ENCODE measurements at regions not wholly inside any gene's neighbourhood (a gene's known extent, or its start where the extent isn't known, plus 50 kb on each side); places are given as distances from the start of the nearest gene placed in this dataset.
A peak's percentile ranks its signal among the peaks of the same experiment; 100 is the strongest.
"Not testable (repeated sequence)": the region's sequence is repeated elsewhere in the genome, so short reads cannot be mapped to it uniquely, and the experiment has no call there.

- TF ChIP-seq CTCF (IDR thresholded peaks at IDR 0.05) = no peak
Observed at GRCh38 chr2:128596396-128597120, 277.9 kb upstream of the HS6ST1 start.

DNA sequence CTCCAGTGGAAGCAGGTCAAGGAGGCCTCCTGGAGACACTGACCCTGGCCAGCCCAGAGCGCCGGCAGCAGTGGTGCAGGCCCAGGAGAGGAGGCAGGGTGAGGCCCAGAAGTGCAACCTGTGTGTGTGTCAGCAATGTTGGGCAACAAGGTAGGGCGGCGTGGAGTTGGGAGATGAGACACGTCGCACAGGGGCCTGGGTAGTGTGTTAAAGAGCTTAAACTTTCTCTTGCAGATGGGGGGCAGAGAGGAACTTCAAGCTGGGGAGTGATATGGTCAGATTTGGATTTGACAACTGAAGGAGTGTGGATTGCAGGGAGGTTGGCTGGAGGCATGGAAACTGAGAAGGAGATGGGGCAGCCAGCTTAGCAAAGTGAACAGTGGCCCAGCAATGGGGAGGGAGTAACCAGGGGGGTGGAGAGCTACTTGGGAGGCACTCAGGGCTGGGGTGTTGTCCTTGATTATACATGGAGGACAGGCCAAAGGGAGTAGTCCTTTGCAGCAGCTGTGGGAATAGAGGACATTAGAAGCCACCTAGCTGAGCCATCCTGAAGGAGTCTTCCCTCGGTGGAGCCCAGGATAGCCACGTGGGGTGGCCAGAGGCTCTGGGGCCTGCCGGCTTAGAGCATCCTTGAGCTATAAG, 278.6 kb upstream of the HS6ST1 start:
- H3K36me3 ChIP-seq = no peaks in the 10 kb centered on the region
- no peak for TF ChIP-seq CTCF (IDR thresholded peaks at IDR 0.05)
- DNase-seq = no peak
- H3K9me3 ChIP-seq = no peaks in the 10 kb centered on the region
- no peaks in the 10 kb centered on the region for H3K27me3 ChIP-seq
- H3K4me3 ChIP-seq = no peak overlapping the region
- intact Hi-C loops (cut with DNase I) = no loop called here
- no peaks in the 10 kb centered on the region for H3K4me1 ChIP-seq
- no peak for ATAC-seq
- H3K27ac ChIP-seq = no peak overlapping the region

More at GRCh38 chr2:128596396-128597120, 277.9 kb upstream of the HS6ST1 start:
- intact Hi-C loops (cut with DNase I) = no loop called here
- no peak overlapping the region for H3K27ac ChIP-seq
- no peak for ATAC-seq
- H3K9me3 ChIP-seq = no peaks in the 10 kb centered on the region
- no peak overlapping the region for H3K4me3 ChIP-seq
- H3K27me3 ChIP-seq = no peaks in the 10 kb centered on the region
- H3K36me3 ChIP-seq = no peaks in the 10 kb centered on the region
- no peak for DNase-seq
- H3K4me1 ChIP-seq = no peaks in the 10 kb centered on the region

- ATAC-seq; H3K27ac ChIP-seq; H3K4me1 ChIP-seq; H3K4me3 ChIP-seq; intact Hi-C loops (cut with DNase I); H3K36me3 ChIP-seq; H3K9me3 ChIP-seq; H3K27me3 ChIP-seq; DNase-seq: not testable (repeated sequence)
Observed at GRCh38 chr2:128598260-128598659, 279.6 kb upstream of the HS6ST1 start.

GRCh38 chr2:128598862-128599441, 280.3 kb upstream of the HS6ST1 start:
- DNase-seq = no peak
- ATAC-seq = no peak
- no peaks in the 10 kb centered on the region for H3K4me1 ChIP-seq
- no peak overlapping the region for H3K27ac ChIP-seq
- no peaks in the 10 kb centered on the region for H3K9me3 ChIP-seq
- intact Hi-C loops (cut with DNase I) = no loop called here
- H3K27me3 ChIP-seq = no peaks in the 10 kb centered on the region
- no peaks in the 10 kb centered on the region for H3K36me3 ChIP-seq
- no peak overlapping the region for H3K4me3 ChIP-seq
- TF ChIP-seq CTCF (IDR thresholded peaks at IDR 0.05) = no peak

- Histone ChIP-seq H3K4me3 (no peak overlapping the region), H3K27ac (no peak overlapping the region), H3K36me3 (no peaks in the 10 kb centered on the region), H3K27me3 (no peaks in the 10 kb centered on the region), H3K9me3 (no peaks in the 10 kb centered on the region), H3K4me1 (no peaks in the 10 kb centered on the region)
- ATAC-seq = no peak
- no peak for TF ChIP-seq CTCF (IDR thresholded peaks at IDR 0.05)
- intact Hi-C loops (cut with DNase I) = no loop called here
- DNase-seq = no peak
Observed at GRCh38 chr2:128599700-128600099, 281.0 kb upstream of the HS6ST1 start.

- Histone ChIP-seq H3K4me3 (no peak overlapping the region), H3K4me1 (no peaks in the 10 kb centered on the region), H3K27me3 (no peaks in the 10 kb centered on the region), H3K36me3 (no peaks in the 10 kb centered on the region), H3K27ac (no peak overlapping the region), H3K9me3 (no peaks in the 10 kb centered on the region)
- ATAC-seq = peak; percentile 43
- DNase-seq = no peak
- intact Hi-C loops (cut with DNase I) = no loop called here
- no peak for TF ChIP-seq CTCF (IDR thresholded peaks at IDR 0.05)
Observed at GRCh38 chr2:128600581-128601297, 282.1 kb upstream of the HS6ST1 start.
